Neural cell (in vitro differentiated cells): ENCODE measurements at regions not wholly inside any gene's neighbourhood (a gene's known extent, or its start where the extent isn't known, plus 50 kb on each side); places are given as distances from the start of the nearest gene placed in this dataset.

Source experiments
- H2AFZ ChIP-seq: fragments of 200-600, 300-800 bp; sonication (generic), shearing (Covaris generic); 2 replicates; pipeline ENCODE4 v1.6.0; 2014; ENCODE audit warnings: low read depth, mild to moderate bottlenecking, antibody characterized with exemption, low read length, moderate library complexity
- H3F3A ChIP-seq: fragments of 200-600 bp; shearing (Covaris generic); 2 replicates; pipeline ENCODE4 v1.6.1; 2016; ENCODE audit warnings: mild to moderate bottlenecking, moderate library complexity, mixed read lengths, antibody characterized with exemption, low read length; ENCODE audit not compliant: insufficient read depth, poor library complexity, severe bottlenecking
- H3K27ac ChIP-seq: fragments of 200-600, 300-800 bp; sonication (generic), shearing (Covaris generic); 2 replicates; pipeline ENCODE4 v1.5.1; 2014; ENCODE audit warnings: mild to moderate bottlenecking, low read length, moderate library complexity
- H3K27me3 ChIP-seq: fragments of 300-800, 200-600 bp; sonication (generic), shearing (Covaris generic); 2 replicates; pipeline ENCODE4 v1.6.0; 2014; ENCODE audit warnings: mild to moderate bottlenecking, low read depth, low read length, moderate library complexity; ENCODE audit not compliant: insufficient read depth
- H3K36me3 ChIP-seq: fragments of 300-800, 200-600 bp; sonication (generic), shearing (Covaris generic); 2 replicates; pipeline ENCODE4 v1.5.1; 2014; ENCODE audit warnings: mild to moderate bottlenecking, antibody characterized with exemption, low read length, moderate library complexity; ENCODE audit not compliant: insufficient read depth
- H3K4me2 ChIP-seq: fragments of 300-800, 200-600 bp; sonication (generic), shearing (Covaris generic); 2 replicates; pipeline ENCODE4 v1.6.0; 2014; ENCODE audit warnings: mild to moderate bottlenecking, low read length
- H3K4me3 ChIP-seq: fragments of 300-800, 200-600 bp; sonication (generic), shearing (Covaris generic); 2 replicates; pipeline ENCODE4 v1.5.1; 2014; ENCODE audit warnings: mild to moderate bottlenecking, low read length, moderate library complexity
- H3K79me2 ChIP-seq: fragments of 200-600 bp; shearing (Covaris generic); replicated peaks from 2 replicates; pipeline ENCODE4 v1.6.0; 2014; ENCODE audit warnings: mild to moderate bottlenecking, low read length, moderate library complexity; ENCODE audit not compliant: insufficient read depth
- H3K9ac ChIP-seq: fragments of 300-800, 200-600 bp; sonication (generic), shearing (Covaris generic); 2 replicates; pipeline ENCODE4 v1.6.1; 2016; ENCODE audit warnings: mild to moderate bottlenecking, low read length, mixed read lengths
- H3K9me2 ChIP-seq: fragments of 200-600 bp; shearing (Covaris generic); 2 replicates; pipeline ENCODE4 v1.6.1; 2016; ENCODE audit warnings: mild to moderate bottlenecking, low read length, mixed read lengths; ENCODE audit not compliant: insufficient read depth
- H3K9me3 ChIP-seq: fragments of 200-600, 300-800 bp; sonication (generic), shearing (Covaris generic); 2 replicates; pipeline ENCODE4 v1.6.1; 2016; ENCODE audit warnings: mild to moderate bottlenecking, mixed run types, low read length, moderate library complexity, mixed read lengths
- H4K20me1 ChIP-seq: fragments of 200-600 bp; shearing (Covaris generic); 2 replicates; pipeline ENCODE4 v1.6.1; 2016; ENCODE audit warnings: mild to moderate bottlenecking, mixed run types; ENCODE audit not compliant: insufficient read depth
- EP300 ChIP-seq: fragments of 450-650 bp; conservative IDR thresholded peaks from 2 replicates; pipeline ENCODE4 v1.6.1; 2014; ENCODE audit warnings: antibody characterized with exemption, mild to moderate bottlenecking, moderate library complexity; ENCODE audit not compliant: poor library complexity, severe bottlenecking
- EZH2 ChIP-seq: fragments of 200-600, 300-800 bp; shearing (Covaris generic), sonication (generic); IDR thresholded peaks from 2 replicates; pipeline ENCODE4 v1.6.1; 2014; ENCODE audit warnings: antibody characterized with exemption, low read length, borderline replicate concordance, mild to moderate bottlenecking; ENCODE audit not compliant: insufficient read depth, poor library complexity, severe bottlenecking
- MXI1 ChIP-seq: fragments of 450-650 bp; conservative IDR thresholded peaks from 2 replicates; pipeline ENCODE4 v1.6.1; 2014; ENCODE audit warnings: antibody characterized with exemption, mild to moderate bottlenecking; ENCODE audit not compliant: poor library complexity, severe bottlenecking
- POLR2AphosphoS5 ChIP-seq: IDR thresholded peaks from 2 replicates; pipeline ENCODE4 v1.6.1; 2012
- RAD21 ChIP-seq: fragments of 450-650 bp; conservative IDR thresholded peaks from 2 replicates; pipeline ENCODE4 v1.6.1; 2014; ENCODE audit warnings: antibody characterized with exemption, mild to moderate bottlenecking, moderate library complexity
- TAF1 ChIP-seq: IDR thresholded peaks from 2 replicates; pipeline ENCODE4 v1.6.1; 2012; ENCODE audit warnings: low read depth
- TF ChIP-seq, protein P1 (sequence below): IDR thresholded peaks from 2 replicates; pipeline ENCODE4 v1.6.1; 2012; ENCODE audit warnings: borderline replicate concordance

DNA sequence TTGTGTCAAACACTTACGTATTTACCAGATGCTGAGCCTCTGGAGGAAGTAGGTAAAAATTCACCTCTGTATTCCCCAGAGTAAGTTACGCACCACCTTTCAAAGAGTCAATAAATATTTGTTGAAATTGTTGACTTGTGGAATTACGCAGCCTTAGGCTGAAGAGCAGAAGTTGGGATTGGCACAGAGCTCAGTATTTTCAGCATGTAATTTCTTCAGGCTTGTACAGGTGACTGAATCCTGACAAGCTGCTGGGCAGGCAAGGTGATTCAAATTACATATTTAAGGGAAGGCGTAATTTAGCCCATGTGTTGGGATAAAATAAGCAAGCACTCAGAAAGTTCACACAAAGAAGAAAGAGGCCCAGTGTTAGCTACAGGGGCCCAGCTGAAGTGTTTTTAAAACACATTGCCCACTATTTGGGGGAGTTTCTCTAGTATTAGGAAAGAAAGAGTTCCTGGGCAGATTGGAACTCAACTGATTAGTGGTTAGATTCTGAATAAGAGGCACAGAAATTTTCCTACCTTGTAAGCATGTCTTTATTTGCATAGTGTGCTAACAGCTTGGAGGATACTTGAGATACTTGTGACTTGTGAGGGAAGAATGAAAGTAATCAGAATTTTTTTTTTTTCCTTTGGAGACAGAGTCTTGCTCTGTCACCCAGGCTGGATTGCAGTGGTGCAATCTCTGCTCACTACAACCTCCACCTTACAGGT lies 165.3 kb upstream of the FBXL7 start:
- Histone ChIP-seq H2AFZ (no peak overlapping the region), H3K27me3 (no peaks in the 10 kb centered on the region), H3K4me2 (no peak overlapping the region), H3K9me2 (no peaks in the 10 kb centered on the region), H3K27ac (no peak overlapping the region), H3K79me2 (no peaks in the 10 kb centered on the region), H3K36me3 (no peaks in the 10 kb centered on the region), H4K20me1 (no peaks in the 10 kb centered on the region), H3K9me3 (no peaks in the 10 kb centered on the region), H3K4me3 (no peak overlapping the region), H3K9ac (no peak overlapping the region), H3F3A (no peaks in the 10 kb centered on the region)
- TF ChIP-seq RAD21: no peak
- TF ChIP-seq TAF1: no peak
- TF ChIP-seq, protein P1, sequence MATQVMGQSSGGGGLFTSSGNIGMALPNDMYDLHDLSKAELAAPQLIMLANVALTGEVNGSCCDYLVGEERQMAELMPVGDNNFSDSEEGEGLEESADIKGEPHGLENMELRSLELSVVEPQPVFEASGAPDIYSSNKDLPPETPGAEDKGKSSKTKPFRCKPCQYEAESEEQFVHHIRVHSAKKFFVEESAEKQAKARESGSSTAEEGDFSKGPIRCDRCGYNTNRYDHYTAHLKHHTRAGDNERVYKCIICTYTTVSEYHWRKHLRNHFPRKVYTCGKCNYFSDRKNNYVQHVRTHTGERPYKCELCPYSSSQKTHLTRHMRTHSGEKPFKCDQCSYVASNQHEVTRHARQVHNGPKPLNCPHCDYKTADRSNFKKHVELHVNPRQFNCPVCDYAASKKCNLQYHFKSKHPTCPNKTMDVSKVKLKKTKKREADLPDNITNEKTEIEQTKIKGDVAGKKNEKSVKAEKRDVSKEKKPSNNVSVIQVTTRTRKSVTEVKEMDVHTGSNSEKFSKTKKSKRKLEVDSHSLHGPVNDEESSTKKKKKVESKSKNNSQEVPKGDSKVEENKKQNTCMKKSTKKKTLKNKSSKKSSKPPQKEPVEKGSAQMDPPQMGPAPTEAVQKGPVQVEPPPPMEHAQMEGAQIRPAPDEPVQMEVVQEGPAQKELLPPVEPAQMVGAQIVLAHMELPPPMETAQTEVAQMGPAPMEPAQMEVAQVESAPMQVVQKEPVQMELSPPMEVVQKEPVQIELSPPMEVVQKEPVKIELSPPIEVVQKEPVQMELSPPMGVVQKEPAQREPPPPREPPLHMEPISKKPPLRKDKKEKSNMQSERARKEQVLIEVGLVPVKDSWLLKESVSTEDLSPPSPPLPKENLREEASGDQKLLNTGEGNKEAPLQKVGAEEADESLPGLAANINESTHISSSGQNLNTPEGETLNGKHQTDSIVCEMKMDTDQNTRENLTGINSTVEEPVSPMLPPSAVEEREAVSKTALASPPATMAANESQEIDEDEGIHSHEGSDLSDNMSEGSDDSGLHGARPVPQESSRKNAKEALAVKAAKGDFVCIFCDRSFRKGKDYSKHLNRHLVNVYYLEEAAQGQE: no peak
- TF ChIP-seq POLR2AphosphoS5: no peak
- TF ChIP-seq MXI1: no peak
- no peak for TF ChIP-seq EP300
- no peak for TF ChIP-seq EZH2

- H3K4me3 ChIP-seq: no peak overlapping the region
Observed at GRCh38 chr5:15333091-15333490, 166.9 kb upstream of the FBXL7 start.

More at GRCh38 chr5:15333091-15333490, 166.9 kb upstream of the FBXL7 start:
- no peak overlapping the region for H3K9ac ChIP-seq
- no peak overlapping the region for H3K4me2 ChIP-seq
- H3K9me2 ChIP-seq: no peaks in the 10 kb centered on the region
- TF ChIP-seq POLR2AphosphoS5 (no peak), RAD21 (no peak), MXI1 (no peak), EP300 (no peak), TAF1 (no peak)
- TF ChIP-seq, protein P1: no peak
- H3K27ac ChIP-seq: no peak overlapping the region
- no peaks in the 10 kb centered on the region for H3K79me2 ChIP-seq
- H3K27me3 ChIP-seq: no peaks in the 10 kb centered on the region
- H4K20me1 ChIP-seq: no peaks in the 10 kb centered on the region
- no peak overlapping the region for H2AFZ ChIP-seq
- H3K36me3 ChIP-seq: no peaks in the 10 kb centered on the region
- no peaks in the 10 kb centered on the region for H3K9me3 ChIP-seq
- H3F3A ChIP-seq: no peaks in the 10 kb centered on the region
